ENCODE measurements at regions not wholly inside any gene's neighbourhood (a gene's known extent, or its start where the extent isn't known, plus 50 kb on each side); places are given as distances from the start of the nearest gene placed in this dataset.

DNA sequence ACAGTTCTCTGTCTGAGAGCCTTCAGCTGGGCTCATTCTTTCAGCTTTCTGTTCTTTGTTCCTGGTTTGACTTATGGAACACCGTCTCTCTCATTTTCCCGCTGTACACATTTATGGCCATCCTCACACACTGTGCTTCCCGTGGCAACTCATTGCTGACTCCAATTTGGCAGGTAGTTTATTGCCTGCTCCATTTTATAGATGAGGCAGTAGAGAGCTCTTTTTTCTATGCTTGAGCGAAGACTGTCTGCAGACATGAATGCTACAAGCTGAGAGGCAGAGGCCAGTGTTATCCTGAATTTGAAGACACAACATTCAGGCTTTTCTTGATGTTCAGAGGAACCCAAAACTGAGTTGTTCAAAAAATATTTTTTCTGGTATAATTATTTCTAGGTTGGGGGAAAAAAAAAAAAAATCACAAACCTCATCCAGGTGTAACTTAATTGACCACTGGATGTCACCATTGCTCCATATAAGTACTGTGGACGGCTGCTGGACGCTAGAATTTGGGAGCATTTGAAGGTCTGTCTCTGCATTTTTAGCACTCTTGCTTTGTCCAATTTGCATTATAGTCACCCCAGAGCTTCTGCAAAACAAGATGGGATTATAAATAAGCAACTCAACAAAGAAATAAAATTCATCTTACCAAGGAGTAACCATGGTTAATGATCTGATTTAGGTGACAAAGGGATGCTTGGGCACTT, 83.5 kb downstream of the HRH4 start:
- Mint-ChIP-seq H3K9me3 (ENCODE audit: low read depth) (no peaks in the 10 kb centered on the region), H3K27me3 (ENCODE audit: low read depth) (peaks cover 5% of the 10 kb centered on the region), H3K36me3 (ENCODE audit: low read depth) (no peaks in the 10 kb centered on the region), H3K4me1 (ENCODE audit: low read depth) (no peaks in the 10 kb centered on the region), H3K4me3 (ENCODE audit: unreplicated experiment) (no peak overlapping the region), H3K27ac (ENCODE audit: unreplicated experiment) (no peak overlapping the region)
- peak; percentile 85 for TF ChIP-seq CTCF (IDR thresholded peaks at IDR 0.05)
- DNase-seq (ENCODE audit: low spot score): no peak

GRCh38 chr18:24544949-24545348, 84.5 kb downstream of the HRH4 start:
- peaks cover 2% of the 10 kb centered on the region for H3K27me3 Mint-ChIP-seq (ENCODE audit: low read depth)
- no peaks in the 10 kb centered on the region for H3K9me3 Mint-ChIP-seq (ENCODE audit: low read depth)
- H3K4me1 Mint-ChIP-seq (ENCODE audit: low read depth): no peaks in the 10 kb centered on the region
- H3K27ac Mint-ChIP-seq (ENCODE audit: unreplicated experiment): no peak overlapping the region
- no peak for DNase-seq (ENCODE audit: low spot score)
- H3K36me3 Mint-ChIP-seq (ENCODE audit: low read depth): no peaks in the 10 kb centered on the region
- H3K4me3 Mint-ChIP-seq (ENCODE audit: unreplicated experiment): no peak overlapping the region
- no peak for TF ChIP-seq CTCF (IDR thresholded peaks at IDR 0.05)

- DNase-seq (ENCODE audit: low spot score): no peak
- H3K36me3 Mint-ChIP-seq (ENCODE audit: low read depth): no peaks in the 10 kb centered on the region
- peaks cover 2% of the 10 kb centered on the region for H3K27me3 Mint-ChIP-seq (ENCODE audit: low read depth)
- no peaks in the 10 kb centered on the region for H3K4me1 Mint-ChIP-seq (ENCODE audit: low read depth)
- TF ChIP-seq CTCF (IDR thresholded peaks at IDR 0.05): no peak
- no peak overlapping the region for H3K27ac Mint-ChIP-seq (ENCODE audit: unreplicated experiment)
- no peaks in the 10 kb centered on the region for H3K9me3 Mint-ChIP-seq (ENCODE audit: low read depth)
- no peak overlapping the region for H3K4me3 Mint-ChIP-seq (ENCODE audit: unreplicated experiment)
These were observed 85.2 kb downstream of the HRH4 start for GRCh38 chr18:24545651-24546050.

- no peaks in the 10 kb centered on the region for H3K9me3 Mint-ChIP-seq (ENCODE audit: low read depth)
- DNase-seq (ENCODE audit: low spot score): no peak
- no peak overlapping the region for H3K27ac Mint-ChIP-seq (ENCODE audit: unreplicated experiment)
- no peak for TF ChIP-seq CTCF (IDR thresholded peaks at IDR 0.05)
- H3K4me3 Mint-ChIP-seq (ENCODE audit: unreplicated experiment): no peak overlapping the region
- H3K4me1 Mint-ChIP-seq (ENCODE audit: low read depth): no peaks in the 10 kb centered on the region
- no peaks in the 10 kb centered on the region for H3K36me3 Mint-ChIP-seq (ENCODE audit: low read depth)
- H3K27me3 Mint-ChIP-seq (ENCODE audit: low read depth): peaks cover 2% of the 10 kb centered on the region
These were observed 85.9 kb downstream of the HRH4 start for GRCh38 chr18:24546307-24546706.

DNA sequence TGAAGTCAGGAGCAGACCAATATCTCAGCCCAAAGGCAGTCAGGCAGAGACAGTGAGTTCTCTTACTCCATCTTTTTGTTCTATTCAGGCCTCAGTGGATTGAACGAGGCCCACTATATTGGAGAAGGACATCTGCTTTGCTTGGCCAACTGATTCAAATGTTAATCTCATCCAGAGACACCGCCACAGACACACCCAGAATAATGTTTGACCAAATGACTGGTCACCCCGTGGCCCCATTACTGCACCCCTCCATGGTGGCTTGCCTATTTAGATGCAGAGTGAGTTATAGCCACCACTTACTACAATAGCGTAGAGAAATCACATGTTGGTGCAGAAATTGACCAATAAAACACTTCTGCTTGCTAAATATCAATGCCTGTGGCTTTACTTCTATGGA, 88.1 kb downstream of the HRH4 start:
- Mint-ChIP-seq H3K36me3 (ENCODE audit: low read depth) (no peaks in the 10 kb centered on the region), H3K4me1 (ENCODE audit: low read depth) (peaks cover 11% of the 10 kb centered on the region), H3K27ac (ENCODE audit: unreplicated experiment) (no peak overlapping the region), H3K27me3 (ENCODE audit: low read depth) (no peaks in the 10 kb centered on the region), H3K4me3 (ENCODE audit: unreplicated experiment) (no peak overlapping the region), H3K9me3 (ENCODE audit: low read depth) (no peaks in the 10 kb centered on the region)
- TF ChIP-seq CTCF (IDR thresholded peaks at IDR 0.05): no peak
- no peak for DNase-seq (ENCODE audit: low spot score)

Data from chondrocyte (in vitro differentiated cells).